SK-N-SH (cell line): ENCODE measurements at regions not wholly inside any gene's neighbourhood (a gene's known extent, or its start where the extent isn't known, plus 50 kb on each side); places are given as distances from the start of the nearest gene placed in this dataset.
"Not testable (repeated sequence)": the region's sequence is repeated elsewhere in the genome, so short reads cannot be mapped to it uniquely, and the experiment has no call there.

Source experiments
- CHD2 ChIP-seq: fragments of 150-350 bp; IDR thresholded peaks from 2 replicates; pipeline ENCODE4 v1.6.1; 2018; ENCODE audit warnings: low read length; ENCODE audit not compliant: partially characterized antibody
- CTCF ChIP-seq: fragments of 200-600 bp; sonication (generic); IDR thresholded peaks from 2 replicates; pipeline ENCODE4 v1.6.1; 2017; ENCODE audit warnings: antibody characterized with exemption, mild to moderate bottlenecking, moderate library complexity
- EP300 ChIP-seq, 2 experiments: IDR thresholded peaks; 2 replicates each; pipeline versions ENCODE4 v1.4.0 to v1.6.1; 2012; ENCODE audit warnings: borderline replicate concordance in 1 of 2, low read depth in 1 of 2, low read length in 1 of 2
- MEF2A ChIP-seq: IDR thresholded peaks from 2 replicates; pipeline ENCODE4 v1.4.0; 2012; ENCODE audit warnings: low read depth, borderline replicate concordance
- POLR2AphosphoS5 ChIP-seq: IDR thresholded peaks from 2 replicates; pipeline ENCODE4 v1.6.1; 2012; ENCODE audit warnings: low read depth, low read length
- REST ChIP-seq: IDR thresholded peaks from 2 replicates; pipeline ENCODE4 v1.6.1; 2012; ENCODE audit warnings: mild to moderate bottlenecking, low read depth, low read length, moderate library complexity
- RFX5 ChIP-seq: IDR thresholded peaks from 2 replicates; pipeline ENCODE4 v1.6.1; 2012; ENCODE audit warnings: mild to moderate bottlenecking, improper control_type of control experiment, low read length

DNA sequence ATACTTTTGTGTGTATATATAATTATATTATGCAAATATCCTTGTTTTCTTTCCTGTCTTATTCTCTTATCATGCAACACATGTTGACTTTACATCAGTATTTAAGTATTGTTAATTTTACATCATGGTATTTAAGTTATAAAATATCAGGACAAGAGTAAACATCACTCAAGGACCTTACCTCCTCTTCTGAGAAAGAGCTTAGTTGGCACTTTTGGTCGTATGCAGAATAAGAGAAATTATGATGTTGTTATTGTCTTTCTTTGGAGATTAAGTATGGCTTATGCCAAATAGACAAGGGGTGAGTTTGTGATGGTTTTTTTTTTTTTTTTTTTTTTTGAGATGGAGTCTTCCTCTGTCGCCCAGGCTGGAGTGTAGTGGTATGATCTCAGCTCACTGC lies 279.2 kb upstream of the AZI2 start:
- TF ChIP-seq CTCF; POLR2AphosphoS5; REST; CHD2; RFX5; MEF2A; EP300 (IDR thresholded peaks at IDR 0.05; ENCODE audit: borderline replicate concordance in 1 of 2, low read depth in 1 of 2, low read length in 1 of 2): not testable (repeated sequence)
